OCI-LY3 (cell line): ENCODE measurements at regions not wholly inside any gene's neighbourhood (a gene's known extent, or its start where the extent isn't known, plus 50 kb on each side); places are given as distances from the start of the nearest gene placed in this dataset.
"Not testable (repeated sequence)": the region's sequence is repeated elsewhere in the genome, so short reads cannot be mapped to it uniquely, and the experiment has no call there.

ENCODE experiments used
- H2AFZ ChIP-seq: fragments of 200-600, 300-600 bp; shearing (Covaris generic); 2 replicates; pipeline ENCODE4 v1.6.0; 2014; ENCODE audit warnings: antibody characterized with exemption, low read depth, low read length
- H3K27ac ChIP-seq: fragments of 200-600, 300-600 bp; sonication (generic); 2 replicates; pipeline ENCODE4 v1.5.1; 2014; ENCODE audit warnings: mild to moderate bottlenecking, low read length, moderate library complexity, mixed read lengths
- H3K27me3 ChIP-seq: fragments of 200-600, 300-600 bp; sonication (generic); 2 replicates; pipeline ENCODE4 v1.6.1; 2014; ENCODE audit warnings: low read depth, low read length, mixed read lengths
- H3K36me3 ChIP-seq: fragments of 200-600, 300-600 bp; sonication (generic); replicated peaks from 2 replicates; pipeline ENCODE3; 2014; ENCODE audit warnings: low read depth, low read length, mixed read lengths
- H3K4me1 ChIP-seq: fragments of 300-600, 200-600 bp; sonication (generic); 2 replicates; pipeline ENCODE4 v1.6.1; 2014; ENCODE audit warnings: low read length, mixed read lengths
- H3K4me2 ChIP-seq: fragments of 200-600, 300-600 bp; sonication (generic); 2 replicates; pipeline ENCODE4 v1.6.1; 2014; ENCODE audit warnings: low read length, mixed read lengths
- H3K4me3 ChIP-seq: fragments of 300-600, 200-600 bp; sonication (generic); 2 replicates; pipeline ENCODE4 v1.5.1; 2014; ENCODE audit warnings: antibody characterized with exemption, mild to moderate bottlenecking, low read length, moderate library complexity
- H3K79me2 ChIP-seq: fragments of 300-600, 200-600 bp; shearing (Covaris generic); 2 replicates; pipeline ENCODE4 v1.6.1; 2014; ENCODE audit warnings: mild to moderate bottlenecking, low read length, mixed read lengths
- H3K9ac ChIP-seq: fragments of 300-600, 200-600 bp; shearing (Covaris generic); 2 replicates; pipeline ENCODE4 v1.6.0; 2014; ENCODE audit warnings: mild to moderate bottlenecking, low read length, moderate library complexity
- H3K9me3 ChIP-seq: fragments of 200-600, 300-600 bp; shearing (Covaris generic); 2 replicates; pipeline ENCODE4 v1.6.1; 2014; ENCODE audit warnings: low read length, mixed read lengths; ENCODE audit not compliant: insufficient read depth
- H4K20me1 ChIP-seq: fragments of 200-600, 300-600 bp; sonication (generic); 2 replicates; pipeline ENCODE4 v1.6.1; 2016; ENCODE audit warnings: low read length, mixed read lengths; ENCODE audit not compliant: insufficient read depth
- CTCF ChIP-seq: fragments of 200-600, 300-600 bp; sonication (generic); IDR thresholded peaks from 2 replicates; pipeline ENCODE4 v1.5.1; 2014; ENCODE audit warnings: antibody characterized with exemption, low read length, low read depth
- EZH2phosphoT487 ChIP-seq: fragments of 200-600 bp; shearing (Covaris generic); IDR thresholded peaks from 2 replicates; pipeline ENCODE4 v1.6.1; 2018; ENCODE audit warnings: antibody characterized with exemption, mixed run types, low read depth

GRCh38 chr21:35796844-35797243, 263.5 kb downstream of the SETD4 start:
- Histone ChIP-seq H3K9ac (no peak overlapping the region), H3K27me3 (no peaks in the 10 kb centered on the region), H2AFZ (no peak overlapping the region), H3K4me3 (no peak overlapping the region), H3K79me2 (no peaks in the 10 kb centered on the region), H3K27ac (no peak overlapping the region), H3K4me1 (no peaks in the 10 kb centered on the region), H4K20me1 (no peaks in the 10 kb centered on the region), H3K9me3 (no peaks in the 10 kb centered on the region), H3K36me3 (no peaks in the 10 kb centered on the region), H3K4me2 (no peak overlapping the region)
- TF ChIP-seq EZH2phosphoT487, result no peak
- TF ChIP-seq CTCF, result no peak

- not testable (repeated sequence) for H2AFZ ChIP-seq, H3K27ac ChIP-seq
Observed at GRCh38 chr21:35794527-35794926, 265.8 kb downstream of the SETD4 start.

GRCh38 chr21:35792569-35793305, 267.6 kb downstream of the SETD4 start:
- Histone ChIP-seq H3K4me3 (no peak overlapping the region), H2AFZ (no peak overlapping the region), H3K27ac (no peak overlapping the region), H3K9ac (no peak overlapping the region), H3K27me3 (no peaks in the 10 kb centered on the region), H3K36me3 (no peaks in the 10 kb centered on the region), H3K4me1 (no peaks in the 10 kb centered on the region), H3K79me2 (no peaks in the 10 kb centered on the region), H4K20me1 (no peaks in the 10 kb centered on the region), H3K9me3 (no peaks in the 10 kb centered on the region), H3K4me2 (no peak overlapping the region)
- TF ChIP-seq CTCF (no peak), EZH2phosphoT487 (no peak)

More at GRCh38 chr21:35794527-35794926, 265.8 kb downstream of the SETD4 start:
- H3K4me1 ChIP-seq, H3K9me3 ChIP-seq, H4K20me1 ChIP-seq, H3K4me2 ChIP-seq, H3K79me2 ChIP-seq, H3K36me3 ChIP-seq, H3K9ac ChIP-seq, H3K27me3 ChIP-seq, H3K4me3 ChIP-seq: not testable (repeated sequence)

GRCh38 chr21:35791541-35792325, 268.6 kb downstream of the SETD4 start:
- Histone ChIP-seq H3K27ac (no peak overlapping the region), H3K9ac (no peak overlapping the region), H3K79me2 (no peaks in the 10 kb centered on the region), H3K36me3 (no peaks in the 10 kb centered on the region), H4K20me1 (no peaks in the 10 kb centered on the region), H3K4me1 (no peaks in the 10 kb centered on the region), H2AFZ (no peak overlapping the region), H3K9me3 (no peaks in the 10 kb centered on the region), H3K27me3 (no peaks in the 10 kb centered on the region), H3K4me3 (no peak overlapping the region), H3K4me2 (no peak overlapping the region)
- TF ChIP-seq EZH2phosphoT487, result no peak
- TF ChIP-seq CTCF, result no peak
